ENCODE measurements at regions not wholly inside any gene's neighbourhood (a gene's known extent, or its start where the extent isn't known, plus 50 kb on each side); places are given as distances from the start of the nearest gene placed in this dataset.

DNA sequence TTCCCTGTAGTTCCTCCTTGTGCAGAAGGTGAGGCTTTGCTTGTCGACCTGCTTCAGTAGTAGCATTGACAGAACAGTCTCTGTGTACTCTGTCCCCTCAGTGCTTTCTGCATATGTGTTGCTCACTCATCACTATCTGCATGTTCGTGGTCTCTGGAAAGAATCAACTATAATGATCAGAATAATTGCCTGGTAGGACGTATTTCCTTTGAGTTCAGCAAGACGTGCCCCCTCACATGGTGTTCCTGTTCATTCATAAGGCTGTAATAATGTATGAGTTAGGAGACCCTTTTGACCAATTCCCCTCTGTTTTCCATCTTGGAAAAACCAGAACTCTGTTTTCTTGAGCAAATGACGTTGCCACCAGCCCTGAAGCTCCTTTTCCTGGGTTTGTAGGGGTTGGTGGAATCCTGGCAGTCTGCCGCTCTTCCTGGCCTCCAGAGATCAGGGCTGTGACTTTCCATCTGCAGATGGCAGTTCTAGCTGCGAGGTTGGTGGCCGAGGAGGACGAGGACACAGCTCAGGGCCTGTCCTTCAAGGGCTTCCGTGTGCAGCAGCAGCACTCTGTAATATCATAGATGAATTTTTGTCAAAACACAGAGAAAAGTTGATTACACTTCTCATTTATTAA lies 61.9 kb downstream of the EXOSC2 start:
- no peak for DNase-seq (ENCODE audit: low spot score)

DNA sequence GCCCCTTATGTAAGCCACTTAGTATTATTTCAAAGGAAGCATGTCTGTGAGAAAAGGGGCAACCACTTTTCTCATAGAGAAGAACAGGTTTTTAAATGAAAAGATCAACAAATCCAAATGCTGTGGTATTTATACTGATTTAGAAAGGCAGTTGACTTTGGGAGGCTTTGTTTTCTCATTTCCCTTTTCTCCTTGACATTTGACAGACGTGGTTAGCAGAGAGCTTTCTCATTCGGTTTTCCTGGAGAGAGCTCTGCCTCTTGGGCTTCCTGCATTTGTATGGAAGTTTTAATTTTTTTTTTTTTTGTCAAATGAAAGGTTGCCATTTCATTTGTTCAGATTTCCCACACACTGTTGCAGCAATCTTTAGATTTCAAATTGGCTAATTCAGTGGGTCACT lies 62.5 kb downstream of the EXOSC2 start:
- DNase-seq (ENCODE audit: low spot score) = no peak

DNA sequence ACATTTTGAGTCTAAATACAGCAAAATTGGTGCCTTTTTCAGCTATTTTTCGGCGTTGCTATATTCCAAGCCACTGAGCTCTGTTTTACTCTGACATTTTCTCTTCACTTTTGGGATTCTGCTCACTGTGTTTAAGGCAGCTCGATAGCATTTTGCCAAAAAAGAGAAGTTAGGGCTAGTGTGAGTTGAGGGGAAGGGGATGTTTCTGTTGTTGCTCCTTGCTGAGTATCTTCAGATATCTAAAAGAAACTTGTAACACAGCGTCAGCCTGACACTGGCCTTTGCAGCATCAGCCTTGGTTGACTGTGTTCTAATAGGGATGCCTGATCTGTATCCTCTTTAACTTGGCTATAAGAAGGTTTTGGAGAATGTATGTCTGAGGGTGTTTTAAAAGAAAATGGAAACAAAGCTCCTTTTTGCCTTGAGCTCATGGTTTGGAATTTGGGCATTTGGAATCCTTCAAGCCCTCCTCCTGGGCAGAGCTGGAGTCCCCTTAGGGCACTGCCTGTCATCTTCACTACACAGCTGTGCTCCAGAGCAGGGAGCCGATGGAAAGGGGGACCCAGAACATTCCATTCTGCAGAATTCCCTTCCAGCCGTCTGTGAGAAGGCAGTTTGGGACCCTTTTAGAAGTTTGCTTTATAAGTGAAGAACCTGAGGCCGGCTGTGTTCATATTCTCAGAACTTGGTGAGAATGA lies 63.0 kb downstream of the EXOSC2 start:
- no peak for DNase-seq (ENCODE audit: low spot score)

DNA sequence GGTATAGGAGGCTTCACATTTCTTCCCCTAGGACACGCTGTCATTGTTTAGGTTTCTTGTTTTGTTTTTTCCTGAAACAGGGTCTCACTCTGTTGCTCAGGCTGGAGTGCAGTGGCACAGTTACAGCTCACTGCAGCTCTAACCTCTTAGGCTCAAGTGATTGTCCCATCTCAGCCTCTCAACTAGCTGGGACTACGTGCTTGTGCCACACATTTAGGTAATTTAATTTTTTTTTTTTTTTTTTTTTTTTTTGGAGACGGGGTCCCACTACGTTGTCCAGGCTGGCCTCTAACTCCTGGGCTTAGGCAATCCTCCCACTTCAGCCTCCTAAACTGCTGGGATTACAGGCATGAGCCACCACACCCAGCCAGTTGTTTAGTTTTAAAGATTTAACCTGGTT lies 66.2 kb downstream of the EXOSC2 start:
- no peak for DNase-seq (ENCODE audit: low spot score)

DNA sequence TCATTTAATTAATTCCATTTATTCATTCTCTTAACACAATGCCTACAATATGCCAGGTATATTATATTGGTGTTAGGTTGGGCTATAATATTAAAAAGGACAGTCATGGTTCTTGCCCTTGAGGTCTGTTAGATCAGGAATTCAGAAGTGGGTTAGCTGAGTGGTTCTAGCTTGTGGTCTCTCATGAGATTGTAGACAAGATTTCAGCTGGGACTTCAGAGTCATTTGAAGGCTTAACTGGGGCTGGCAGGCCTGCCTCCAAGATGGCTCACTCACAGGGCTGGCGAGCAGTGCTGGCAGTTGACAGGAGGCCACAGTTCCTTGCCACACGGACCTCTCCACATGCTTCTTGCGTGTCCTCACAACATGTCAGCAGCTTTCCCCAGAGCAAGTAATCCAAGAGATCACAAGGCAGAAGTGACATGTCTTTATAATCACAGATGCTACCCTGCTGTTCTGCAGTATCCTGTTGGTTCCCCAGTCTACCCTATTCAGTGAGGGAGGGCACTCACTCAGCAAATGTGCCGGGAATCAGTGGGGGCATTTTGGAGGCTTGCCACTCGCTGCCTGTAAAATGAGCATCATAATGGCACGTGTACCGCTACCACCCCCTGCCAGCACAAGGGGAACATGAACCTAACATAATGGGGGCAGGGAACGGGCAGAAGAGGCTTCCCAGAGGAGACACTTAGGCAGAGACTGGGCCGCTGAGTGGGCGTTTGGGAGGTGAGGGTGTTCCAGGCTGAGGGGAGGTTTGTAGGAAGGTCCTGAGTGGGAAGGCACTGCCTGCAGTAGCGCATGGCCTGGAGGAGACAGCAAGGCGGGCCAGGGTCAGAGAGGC lies 70.0 kb downstream of the EXOSC2 start:
- no peak for DNase-seq (ENCODE audit: low spot score)

DNA sequence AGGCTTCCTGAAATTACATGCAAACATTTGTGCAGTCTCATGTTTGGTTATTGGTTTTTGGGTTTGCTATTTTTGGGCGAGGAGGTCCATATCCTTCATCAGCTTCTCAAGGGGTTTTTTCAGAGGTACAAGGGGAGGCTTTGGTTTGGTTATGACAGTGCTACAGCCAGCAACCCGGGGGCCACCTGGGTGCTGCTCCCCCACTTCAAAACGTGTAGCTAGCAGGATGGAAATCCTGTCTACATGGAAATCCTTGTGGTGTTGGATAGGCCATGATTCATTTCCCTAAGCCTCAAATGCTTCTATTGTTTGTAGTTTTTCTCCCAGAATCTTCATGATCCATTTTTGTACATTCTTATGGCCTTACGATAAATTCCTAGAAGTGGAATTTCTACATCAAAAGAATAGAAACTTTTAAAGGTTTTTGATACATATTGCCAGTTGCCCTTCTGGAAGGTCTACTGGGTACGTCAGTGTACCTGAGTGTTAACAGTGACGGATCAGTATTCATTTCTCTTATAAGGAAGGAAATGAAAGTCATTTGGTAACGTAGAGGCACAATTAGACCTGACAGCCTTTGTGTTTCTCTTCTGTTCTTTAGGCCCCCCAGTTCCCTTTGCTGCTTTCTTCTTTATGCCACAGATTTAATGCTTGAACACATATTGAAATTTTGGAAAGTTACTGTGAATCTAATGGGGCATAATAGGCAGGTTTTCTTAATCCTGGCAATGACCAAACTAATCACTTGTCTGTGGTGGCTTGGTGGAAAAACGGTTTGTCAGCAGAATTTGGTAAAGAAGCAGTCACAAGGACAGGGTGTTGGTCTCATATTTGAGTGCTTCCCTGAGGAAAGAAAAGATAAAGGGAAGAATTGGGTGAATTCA lies 69.7 kb upstream of the ABL1 start:
- DNase-seq (ENCODE audit: low spot score) = no peak

DNA sequence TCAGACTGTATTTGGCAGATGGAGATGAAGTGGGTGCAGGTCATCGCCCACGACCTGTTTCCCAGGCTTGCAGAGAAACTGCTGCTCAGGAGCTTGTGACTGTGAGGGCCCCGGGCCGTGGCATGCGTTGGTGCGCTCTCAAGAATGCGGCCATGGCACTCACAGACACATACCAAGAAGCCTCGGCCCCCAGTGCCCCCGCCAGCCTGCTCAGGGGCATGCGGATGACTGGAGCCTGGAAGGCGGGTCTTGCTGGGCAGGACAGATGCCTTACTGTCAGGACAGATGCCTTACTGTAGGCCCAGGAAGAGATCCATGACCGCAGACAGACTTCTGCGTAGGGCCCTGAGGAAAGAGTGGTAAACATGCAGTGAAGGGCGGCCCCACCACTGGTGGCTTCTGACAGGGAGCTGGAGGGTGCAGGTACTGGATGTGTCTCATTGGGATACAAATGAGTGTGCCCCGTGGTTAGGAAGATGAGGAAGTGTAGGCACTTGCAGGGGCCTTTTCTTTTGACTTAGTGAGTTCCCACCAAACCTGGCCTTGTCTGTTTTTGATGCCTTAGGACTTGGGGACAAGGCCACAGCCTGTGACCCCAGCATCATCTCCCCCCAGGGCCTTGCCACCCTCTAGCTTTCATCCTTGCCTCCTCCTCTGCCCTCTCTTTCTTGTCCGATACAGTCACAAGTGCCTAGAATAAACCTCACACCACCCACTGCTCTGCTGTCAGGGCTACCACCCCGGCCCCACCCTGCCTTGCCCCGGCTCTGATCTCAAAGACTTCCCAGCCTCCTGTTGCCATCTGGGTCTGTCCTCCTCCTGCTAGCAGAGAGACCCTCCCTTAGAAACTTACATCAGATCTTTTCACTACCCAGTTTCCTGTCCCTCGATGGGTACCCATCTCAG lies 68.8 kb upstream of the ABL1 start:
- DNase-seq (ENCODE audit: low spot score) = no peak

DNA sequence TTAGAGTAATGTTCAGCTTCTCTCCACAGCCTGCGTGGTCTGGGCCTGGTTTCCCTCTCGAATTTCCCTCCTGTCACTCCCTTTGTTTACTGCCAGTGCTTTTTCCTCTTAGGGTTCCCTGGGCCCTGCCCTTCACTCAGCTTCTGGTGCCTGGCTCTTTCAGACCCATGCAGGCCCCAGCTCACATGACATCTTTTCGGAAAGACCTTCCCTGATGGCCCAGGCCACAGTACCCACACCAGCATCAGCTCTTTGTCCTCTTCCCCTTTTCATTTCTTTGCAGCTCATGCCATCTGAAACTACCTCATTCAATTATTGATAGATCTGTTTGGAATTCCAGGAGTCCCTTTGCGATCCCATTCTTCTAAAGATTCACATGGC lies 68.1 kb upstream of the ABL1 start:
- no peak for DNase-seq (ENCODE audit: low spot score)

DNA sequence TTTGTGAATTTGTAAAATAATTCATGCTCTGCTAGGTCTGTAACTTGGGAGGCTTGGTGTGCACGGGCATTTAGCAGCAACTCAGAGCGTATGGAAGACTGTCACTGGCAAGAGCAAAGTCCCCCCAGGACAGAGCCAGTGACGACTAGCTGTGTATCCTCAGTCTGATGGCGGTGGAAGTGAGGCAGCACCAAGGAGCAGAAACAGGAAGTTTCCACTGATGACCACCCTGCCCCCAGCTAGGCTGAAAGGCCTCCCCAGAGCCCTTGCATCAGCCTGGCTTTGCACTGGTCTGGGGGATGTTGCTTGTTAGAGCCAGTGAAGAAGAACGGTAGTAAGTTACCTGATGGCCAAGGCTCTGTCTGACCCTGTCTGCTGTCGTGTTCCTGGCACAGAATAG lies 66.8 kb upstream of the ABL1 start:
- DNase-seq (ENCODE audit: low spot score) = no peak

DNA sequence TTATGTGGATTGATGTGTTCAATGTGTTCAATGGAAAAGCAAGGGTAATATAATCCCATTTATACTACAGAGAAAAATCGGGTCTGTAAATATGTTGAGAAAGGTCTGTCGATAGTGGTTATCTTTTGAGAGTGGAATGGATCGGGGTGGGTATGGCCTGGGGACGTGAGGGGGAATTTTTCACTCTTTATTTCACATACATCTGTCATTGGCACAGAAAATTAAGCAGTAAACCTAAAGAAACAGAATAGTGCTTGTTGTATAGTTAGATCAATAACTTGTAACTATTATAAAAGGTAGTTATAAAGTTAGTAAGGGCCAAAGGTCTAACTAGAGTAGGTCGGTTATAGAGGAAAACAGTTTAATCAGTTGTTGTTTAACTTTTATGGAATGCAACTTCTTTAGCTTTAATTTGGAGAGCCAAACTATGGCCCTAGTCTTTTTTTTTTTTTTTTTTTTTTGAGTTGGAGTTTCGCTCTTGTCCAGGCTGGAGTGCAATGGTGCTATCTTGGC lies 66.1 kb upstream of the ABL1 start:
- no peak for DNase-seq (ENCODE audit: low spot score)

DNA sequence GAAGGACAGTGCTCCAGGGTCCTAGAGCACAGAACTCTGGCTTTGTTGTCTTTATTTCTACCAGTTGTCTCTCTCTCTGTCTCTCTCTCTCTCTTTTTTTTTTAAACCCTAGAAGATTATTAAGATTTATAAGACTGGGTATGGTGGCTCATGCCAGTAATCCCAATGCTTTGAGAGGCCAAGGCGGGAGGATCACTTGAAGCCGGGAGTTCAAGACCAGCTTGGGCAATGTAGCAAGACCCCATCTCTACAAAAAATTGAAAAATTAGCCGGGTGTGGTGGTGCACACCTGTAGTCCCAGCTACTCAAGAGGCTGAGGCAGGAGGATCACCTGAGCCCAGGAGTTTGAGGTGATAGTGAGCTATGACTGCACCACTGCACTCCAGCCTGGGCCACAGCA lies 65.0 kb upstream of the ABL1 start:
- DNase-seq (ENCODE audit: low spot score) = no peak

DNA sequence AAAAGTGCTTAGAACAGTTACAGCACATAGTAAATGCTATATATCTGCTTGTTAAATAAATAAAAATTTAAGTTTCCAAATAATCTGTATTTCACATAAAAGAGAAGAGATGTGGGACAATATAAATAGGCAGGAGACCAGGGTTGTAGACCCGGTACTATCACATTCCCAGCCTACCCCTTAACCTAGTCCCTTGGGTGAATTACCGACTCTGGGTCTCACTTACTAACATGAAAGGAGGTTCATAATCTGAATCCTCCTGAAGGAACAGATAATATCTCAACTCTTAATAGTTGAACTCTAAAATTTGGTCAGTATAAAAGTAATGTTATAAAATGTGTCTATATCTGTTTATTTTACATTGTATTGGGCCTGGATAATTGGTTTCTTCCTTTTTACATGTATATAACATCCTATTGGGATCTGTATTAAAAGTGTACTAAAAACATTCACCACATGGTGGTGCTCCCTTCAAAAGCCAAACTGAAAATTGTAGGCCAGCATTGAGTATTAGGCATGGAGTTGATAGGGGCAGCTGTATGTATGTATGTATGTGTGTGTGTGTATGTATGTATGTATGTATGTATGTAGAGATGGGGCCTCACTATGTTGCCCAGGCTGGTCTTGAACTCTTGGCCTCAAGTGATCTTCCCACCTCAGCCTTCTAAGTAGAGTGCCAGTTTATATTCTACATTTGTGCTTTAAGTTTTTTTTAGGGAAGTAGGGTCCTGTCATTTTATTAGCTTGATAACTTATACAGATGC lies 64.2 kb upstream of the ABL1 start:
- DNase-seq (ENCODE audit: low spot score) = peak; percentile 43

DNA sequence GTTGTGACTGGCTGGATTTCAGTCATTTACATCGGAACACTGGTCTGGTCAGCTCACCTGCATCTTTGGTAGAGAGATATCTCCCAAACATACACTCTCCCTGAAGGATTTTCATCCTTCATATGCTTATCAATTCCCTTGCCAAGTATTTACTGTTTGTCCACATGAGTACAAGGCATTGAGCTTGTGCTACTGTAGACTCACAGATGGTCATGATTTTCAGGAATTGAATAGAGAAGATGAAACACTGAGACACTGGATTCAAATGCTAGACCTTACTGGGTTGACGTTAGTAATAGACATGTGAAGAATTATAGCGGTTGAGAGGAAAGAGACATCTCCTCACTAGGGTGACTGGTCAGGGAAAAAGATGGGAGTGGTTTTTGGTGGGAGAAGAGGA lies 62.9 kb upstream of the ABL1 start:
- no peak for DNase-seq (ENCODE audit: low spot score)

DNA sequence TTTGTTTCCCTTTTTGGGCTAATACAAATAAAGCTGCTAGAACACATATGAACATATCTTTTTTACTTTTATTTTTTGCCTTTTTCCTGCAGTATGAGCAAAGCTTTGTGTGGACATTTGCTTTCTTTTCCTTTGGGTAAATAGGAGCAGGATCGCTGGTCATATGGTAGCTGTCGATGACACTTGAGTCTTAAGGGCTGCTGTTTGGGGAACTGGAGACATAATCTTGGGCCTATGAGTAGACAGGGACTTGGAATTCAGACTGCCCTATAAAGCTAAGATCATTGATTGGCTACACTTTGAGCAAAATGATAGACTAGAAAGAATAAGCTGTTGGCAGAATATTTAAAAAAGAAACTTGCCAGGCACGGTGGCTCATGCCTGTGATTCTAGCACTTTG lies 60.9 kb upstream of the ABL1 start:
- no peak for DNase-seq (ENCODE audit: low spot score)

DNA sequence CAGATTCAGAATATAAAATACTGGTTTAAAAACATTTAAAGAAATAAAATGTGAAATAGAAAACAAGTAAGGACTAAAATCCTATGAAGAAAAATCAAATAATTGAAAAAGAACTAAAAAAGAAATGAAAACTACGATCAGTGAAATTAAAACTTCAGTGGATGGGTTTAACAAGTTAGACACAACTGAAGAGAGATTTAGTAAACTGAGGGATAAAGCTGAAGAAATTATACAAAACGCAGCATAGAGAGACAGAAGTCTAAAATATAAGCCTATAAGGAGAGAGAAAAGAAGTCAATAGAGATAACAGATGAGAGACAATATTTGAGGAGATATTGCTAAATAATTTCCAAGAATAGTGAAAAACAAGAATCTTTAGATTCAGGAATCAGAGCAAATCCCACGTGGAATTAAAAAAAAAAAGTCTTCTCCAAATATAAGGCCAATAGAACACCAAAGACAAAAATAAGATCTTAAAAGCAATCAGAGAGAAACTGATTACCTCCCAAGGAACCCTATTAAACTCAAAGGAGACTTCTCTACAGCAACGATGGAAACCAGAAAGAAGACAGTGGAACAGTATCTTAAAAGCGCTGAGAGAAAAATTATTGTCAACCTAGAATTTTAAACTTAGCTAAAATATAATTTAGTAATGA lies 59.6 kb upstream of the ABL1 start:
- DNase-seq (ENCODE audit: low spot score) = no peak

DNA sequence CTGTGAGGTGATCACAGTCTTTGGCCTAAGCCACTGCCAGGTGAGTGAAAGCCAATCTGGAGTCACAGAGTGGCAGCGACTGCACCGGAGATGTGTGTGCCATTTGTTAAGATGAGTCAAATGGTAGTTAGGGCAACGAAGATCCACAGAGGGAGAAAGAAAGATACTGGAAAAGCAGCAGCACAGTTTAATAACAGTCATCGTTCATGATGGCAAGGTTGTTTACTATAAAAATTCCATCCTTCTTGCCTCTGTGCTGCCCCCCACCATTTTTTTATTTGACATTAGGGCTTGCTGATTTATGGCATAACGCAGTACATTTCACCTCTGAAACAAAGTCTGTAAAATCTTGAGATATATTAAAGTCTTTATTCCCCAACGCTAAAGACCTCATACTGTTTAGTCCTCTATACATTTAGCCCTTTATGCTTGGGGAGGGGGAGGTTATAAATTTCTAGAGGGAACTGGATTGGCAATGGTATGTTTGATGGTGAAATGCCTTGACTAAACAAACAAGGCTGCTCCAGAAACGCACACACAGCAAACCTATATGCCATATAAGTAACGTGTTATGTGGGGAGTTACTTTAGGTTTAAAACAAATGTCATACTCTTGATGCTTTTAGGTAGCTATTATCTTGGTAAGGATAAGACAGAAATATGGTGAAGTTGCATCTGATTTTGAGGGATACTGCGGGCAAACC lies 55.8 kb upstream of the ABL1 start:
- no peak for DNase-seq (ENCODE audit: low spot score)

DNA sequence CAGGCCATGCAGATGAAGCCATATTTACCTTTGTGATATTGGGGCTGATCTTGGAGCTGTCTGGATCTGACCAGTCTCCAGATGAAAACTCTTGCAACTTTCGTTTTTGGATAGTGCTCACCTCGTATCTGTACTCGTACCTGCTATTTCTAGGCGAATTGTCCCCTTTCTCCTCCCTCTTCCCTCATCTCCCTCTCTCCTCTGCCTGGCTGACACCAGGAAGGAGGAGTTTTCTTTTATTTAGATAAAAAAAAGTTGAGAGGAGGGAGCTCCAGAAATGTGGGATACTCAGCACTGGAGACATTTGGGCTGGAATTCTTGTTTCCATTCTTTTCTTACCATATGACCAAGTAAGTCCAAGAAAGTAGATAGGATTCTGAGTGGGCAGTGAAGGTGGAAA lies 54.6 kb upstream of the ABL1 start:
- no peak for DNase-seq (ENCODE audit: low spot score)

DNA sequence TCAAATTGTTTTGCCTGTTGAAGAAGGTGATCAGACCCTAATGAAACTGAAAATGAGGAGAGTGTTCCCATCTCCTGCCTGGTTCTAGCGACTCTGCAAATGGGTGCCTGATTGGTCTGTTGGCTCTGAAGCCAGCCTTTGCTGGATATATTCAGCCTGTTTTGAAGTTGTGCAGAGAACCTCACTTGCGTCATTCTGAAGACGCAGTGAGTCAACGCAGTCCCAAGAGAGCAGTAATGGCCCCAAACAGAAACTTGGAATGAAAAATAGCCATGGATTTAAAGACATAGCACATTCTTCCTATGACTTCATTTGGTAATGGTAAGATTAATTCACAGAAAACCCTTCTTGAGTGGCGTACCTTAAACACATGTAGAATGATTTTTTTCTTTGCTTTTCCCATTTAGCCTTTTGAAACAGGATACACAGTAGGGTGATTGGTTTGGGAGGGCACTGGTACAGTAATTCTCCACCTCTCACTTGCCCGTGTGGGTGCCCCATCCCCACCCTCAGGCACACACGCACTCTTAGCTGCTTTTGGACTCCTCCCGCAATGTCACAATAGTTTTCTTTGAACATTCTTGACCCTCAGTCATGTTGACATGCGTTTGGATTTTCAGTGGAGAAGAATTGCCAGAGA lies 54.1 kb upstream of the ABL1 start:
- DNase-seq (ENCODE audit: low spot score) = no peak

DNA sequence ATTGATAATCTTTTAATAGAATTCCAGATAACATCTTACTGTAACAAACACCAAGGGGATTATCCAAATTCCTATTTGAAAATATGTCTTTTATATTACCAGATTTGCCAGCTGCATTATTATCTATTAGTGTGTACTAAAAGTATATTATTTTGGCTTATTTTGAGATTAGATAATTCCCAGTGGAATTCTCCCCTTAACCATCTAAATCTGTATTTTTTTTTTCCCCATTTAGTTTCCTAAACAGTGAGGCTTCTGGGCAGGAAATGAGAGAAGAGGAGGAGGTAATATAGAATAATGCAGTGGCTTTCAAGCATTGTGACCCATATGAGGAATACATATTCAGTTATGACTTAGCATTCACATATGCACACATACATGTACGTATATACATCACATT lies 53.5 kb upstream of the ABL1 start:
- DNase-seq (ENCODE audit: low spot score) = no peak

Data from LoVo (cell line).